ENCODE measurements at regions not wholly inside any gene's neighbourhood (a gene's known extent, or its start where the extent isn't known, plus 50 kb on each side); places are given as distances from the start of the nearest gene placed in this dataset.

- Histone ChIP-seq H2AFZ (ENCODE audit: low read depth, low read length, severe bottlenecking) (no peak overlapping the region), H3F3A (ENCODE audit: insufficient read depth) (no peaks in the 10 kb centered on the region), H3K9me2 (replicated peaks; ENCODE audit: insufficient read depth, low read length) (no peaks in the 10 kb centered on the region), H3K27ac (ENCODE audit: low read depth, low read length) (no peak overlapping the region), H4K20me1 (ENCODE audit: low read depth, low read length) (no peaks in the 10 kb centered on the region), H3K36me3 (ENCODE audit: low read length) (no peaks in the 10 kb centered on the region), H3K27me3 (ENCODE audit: low read length) (no peaks in the 10 kb centered on the region; the same call in 1 of the 2 replicates), H3K9ac (ENCODE audit: low read length) (no peak overlapping the region), H3K9me3 (ENCODE audit: insufficient read depth, low read length) (0 out of 2 replicates have a peak, but pooled peaks cover 5% of the 10 kb centered on the region), H3K4me3 (ENCODE audit: insufficient read depth, low read length, poor library complexity, severe bottlenecking) (no peak overlapping the region), H3K4me2 (ENCODE audit: low read depth, low read length, poor library complexity, severe bottlenecking) (no peak overlapping the region), H3K79me2 (ENCODE audit: insufficient read depth, low read length) (no peaks in the 10 kb centered on the region)
- TF ChIP-seq CTCF (IDR thresholded peaks at IDR 0.05; ENCODE audit: insufficient read depth, low read length, poor library complexity, severe bottlenecking) (no peak), EZH2phosphoT487 (conservative IDR thresholded peaks at IDR 0.05; ENCODE audit: low read length) (no peak)
Observed at GRCh38 chr10:3980660-3981059, 195.7 kb upstream of the KLF6 start.

- Histone ChIP-seq H3K36me3 (ENCODE audit: low read length) (no peaks in the 10 kb centered on the region), H3K9me3 (ENCODE audit: insufficient read depth, low read length) (0 out of 2 replicates have a peak, but pooled peaks cover 5% of the 10 kb centered on the region), H4K20me1 (ENCODE audit: low read depth, low read length) (no peaks in the 10 kb centered on the region), H3K9ac (ENCODE audit: low read length) (no peak overlapping the region), H3K79me2 (ENCODE audit: insufficient read depth, low read length) (no peaks in the 10 kb centered on the region), H3F3A (ENCODE audit: insufficient read depth) (no peaks in the 10 kb centered on the region), H3K4me3 (ENCODE audit: insufficient read depth, low read length, poor library complexity, severe bottlenecking) (no peak overlapping the region), H3K27ac (ENCODE audit: low read depth, low read length) (no peak overlapping the region), H3K9me2 (replicated peaks; ENCODE audit: insufficient read depth, low read length) (no peaks in the 10 kb centered on the region), H2AFZ (ENCODE audit: low read depth, low read length, severe bottlenecking) (no peak overlapping the region), H3K27me3 (ENCODE audit: low read length) (no peaks in the 10 kb centered on the region; the same call in 1 of the 2 replicates), H3K4me2 (ENCODE audit: low read depth, low read length, poor library complexity, severe bottlenecking) (no peak overlapping the region)
- TF ChIP-seq EZH2phosphoT487 (conservative IDR thresholded peaks at IDR 0.05; ENCODE audit: low read length) = no peak
- TF ChIP-seq CTCF (IDR thresholded peaks at IDR 0.05; ENCODE audit: insufficient read depth, low read length, poor library complexity, severe bottlenecking) = no peak
Observed at GRCh38 chr10:3980144-3980543, 195.1 kb upstream of the KLF6 start.

- Histone ChIP-seq H3F3A (ENCODE audit: insufficient read depth) (no peaks in the 10 kb centered on the region), H3K9me3 (ENCODE audit: insufficient read depth, low read length) (0 out of 2 replicates have a peak, but pooled peaks cover 5% of the 10 kb centered on the region), H3K4me3 (ENCODE audit: insufficient read depth, low read length, poor library complexity, severe bottlenecking) (no peak overlapping the region), H3K79me2 (ENCODE audit: insufficient read depth, low read length) (no peaks in the 10 kb centered on the region), H3K27me3 (ENCODE audit: low read length) (no peaks in the 10 kb centered on the region; the same call in 1 of the 2 replicates), H3K4me2 (ENCODE audit: low read depth, low read length, poor library complexity, severe bottlenecking) (no peak overlapping the region), H2AFZ (ENCODE audit: low read depth, low read length, severe bottlenecking) (no peak overlapping the region), H3K36me3 (ENCODE audit: low read length) (no peaks in the 10 kb centered on the region), H3K9ac (ENCODE audit: low read length) (no peak overlapping the region), H3K27ac (ENCODE audit: low read depth, low read length) (no peak overlapping the region), H4K20me1 (ENCODE audit: low read depth, low read length) (no peaks in the 10 kb centered on the region), H3K9me2 (replicated peaks; ENCODE audit: insufficient read depth, low read length) (no peaks in the 10 kb centered on the region)
- no peak for TF ChIP-seq EZH2phosphoT487 (conservative IDR thresholded peaks at IDR 0.05; ENCODE audit: low read length)
- TF ChIP-seq CTCF (IDR thresholded peaks at IDR 0.05; ENCODE audit: insufficient read depth, low read length, poor library complexity, severe bottlenecking) = no peak
Observed at GRCh38 chr10:3978761-3979160, 193.8 kb upstream of the KLF6 start.
